WTC11 (cell line): ENCODE measurements at regions not wholly inside any gene's neighbourhood (a gene's known extent, or its start where the extent isn't known, plus 50 kb on each side); places are given as distances from the start of the nearest gene placed in this dataset.
A peak's percentile ranks its signal among the peaks of the same experiment; 100 is the strongest.

Source experiments
- ATAC-seq: fragments of 200-7000 bp; cut with Tn5 transposase; 2 replicates; pipeline ENCODE4 v1.10.0; 2021; ENCODE audit warnings: mild to moderate bottlenecking, moderate library complexity
- CTCF ChIA-PET: fragments of 300-600 bp; sonication (Branson Sonifier 250); formaldehyde crosslinking; loops from one replicate; lab custom pipeline; 2021; ENCODE audit warnings: antibody characterized with exemption; lab: Charles Lee
- POLR2A ChIA-PET: fragments of 350-600 bp; sonication (Branson Sonifier 250); formaldehyde crosslinking; loops from one replicate; lab custom pipeline; 2021; ENCODE audit warnings: antibody characterized with exemption; lab: Charles Lee
- DNase-seq: peaks from one replicate; pipeline ENCODE4 v3.0.0; 2021; ENCODE audit warnings: low spot score
- H3K27ac Mint-ChIP-seq: 2 replicates; pipeline ENCODE4 v1.8.0; 2021; ENCODE audit warnings: mixed read lengths
- H3K27me3 Mint-ChIP-seq: 2 replicates; pipeline ENCODE4 v1.8.0; 2021; ENCODE audit warnings: low read depth, mild to moderate bottlenecking, moderate library complexity, mixed read lengths
- H3K36me3 Mint-ChIP-seq: 2 replicates; pipeline ENCODE4 v1.8.0; 2021; ENCODE audit warnings: mixed read lengths
- H3K4me1 Mint-ChIP-seq: 2 replicates; pipeline ENCODE4 v1.8.0; 2022; ENCODE audit warnings: mixed read lengths
- H3K4me3 Mint-ChIP-seq: 2 replicates; pipeline ENCODE4 v1.8.0; 2021; ENCODE audit warnings: mild to moderate bottlenecking, moderate library complexity, mixed read lengths
- H3K9me3 Mint-ChIP-seq: 2 replicates; pipeline ENCODE4 v1.8.0; 2021; ENCODE audit warnings: mixed read lengths
- ATF6 ChIP-seq: sonication (generic); formaldehyde crosslinking; IDR thresholded peaks from 2 replicates; pipeline ENCODE4 v1.8.1; 2023; ENCODE audit warnings: mild to moderate bottlenecking, missing genetic modification reagents
- CREM ChIP-seq: sonication (generic); formaldehyde crosslinking; IDR thresholded peaks from 2 replicates; pipeline ENCODE4 v1.8.1; 2022; ENCODE audit warnings: mild to moderate bottlenecking, missing genetic modification reagents, moderate library complexity
- ELF4 ChIP-seq: sonication (generic); formaldehyde crosslinking; IDR thresholded peaks from 2 replicates; pipeline ENCODE4 v1.8.1; 2022; ENCODE audit warnings: low read depth, mild to moderate bottlenecking, moderate library complexity, missing genetic modification reagents
- EMX1 ChIP-seq: fragments of 250-450 bp; sonication (Bioruptor Pico); IDR thresholded peaks from 2 replicates; pipeline ENCODE4 v1.8.0; 2021; ENCODE audit warnings: mild to moderate bottlenecking
- HMGA2 ChIP-seq: fragments of 250-450 bp; sonication (Bioruptor Pico); IDR thresholded peaks from 2 replicates; pipeline ENCODE4 v1.4.0; 2021; ENCODE audit warnings: mild to moderate bottlenecking, moderate library complexity
- HMGXB4 ChIP-seq: sonication (generic); formaldehyde crosslinking; IDR thresholded peaks from 2 replicates; pipeline ENCODE4 v1.8.1; 2023; ENCODE audit warnings: mild to moderate bottlenecking, moderate library complexity, missing genetic modification reagents
- KAT7 ChIP-seq: sonication (generic); formaldehyde crosslinking; IDR thresholded peaks from 2 replicates; pipeline ENCODE4 v1.8.1; 2023; ENCODE audit warnings: missing genetic modification reagents, mild to moderate bottlenecking, borderline replicate concordance
- MYBL2 ChIP-seq: sonication (generic); formaldehyde crosslinking; IDR thresholded peaks from 2 replicates; pipeline ENCODE4 v1.8.1; 2023; ENCODE audit warnings: mild to moderate bottlenecking, moderate library complexity, missing genetic modification reagents
- NR2C2 ChIP-seq: sonication (generic); formaldehyde crosslinking; IDR thresholded peaks from 2 replicates; pipeline ENCODE4 v1.8.0; 2022; ENCODE audit warnings: mild to moderate bottlenecking, missing genetic modification reagents
- OVOL2 ChIP-seq: fragments of 250-450 bp; sonication (Bioruptor Pico); IDR thresholded peaks from 2 replicates; pipeline ENCODE4 v1.9.0; 2021; ENCODE audit warnings: mild to moderate bottlenecking, borderline replicate concordance
- PREB ChIP-seq: sonication (generic); formaldehyde crosslinking; IDR thresholded peaks from 2 replicates; pipeline ENCODE4 v1.8.1; 2022; ENCODE audit warnings: mild to moderate bottlenecking, missing genetic modification reagents, moderate library complexity, borderline replicate concordance
- RELA ChIP-seq: sonication (generic); formaldehyde crosslinking; IDR thresholded peaks from 2 replicates; pipeline ENCODE4 v1.8.1; 2022; ENCODE audit warnings: missing genetic modification reagents, mild to moderate bottlenecking, borderline replicate concordance
- TCF7 ChIP-seq: sonication (generic); formaldehyde crosslinking; IDR thresholded peaks from 2 replicates; pipeline ENCODE4 v1.8.0; 2022; ENCODE audit warnings: mild to moderate bottlenecking, low read depth, missing genetic modification reagents, moderate library complexity
- ZNF121 ChIP-seq: sonication (generic); formaldehyde crosslinking; IDR thresholded peaks from 2 replicates; pipeline ENCODE4 v1.8.0; 2023; ENCODE audit warnings: missing genetic modification reagents
- ZNF219 ChIP-seq: sonication (generic); formaldehyde crosslinking; IDR thresholded peaks from 2 replicates; pipeline ENCODE4 v1.8.0; 2023; ENCODE audit warnings: missing genetic modification reagents, mild to moderate bottlenecking, borderline replicate concordance
- ZNF232 ChIP-seq: sonication (generic); formaldehyde crosslinking; IDR thresholded peaks from 2 replicates; pipeline ENCODE4 v1.8.0; 2022; ENCODE audit warnings: mild to moderate bottlenecking, missing genetic modification reagents
- ZNF263 ChIP-seq: sonication (generic); formaldehyde crosslinking; IDR thresholded peaks from 2 replicates; pipeline ENCODE4 v1.8.1; 2022; ENCODE audit warnings: low read depth, mild to moderate bottlenecking, moderate library complexity, missing genetic modification reagents
- ZNF396 ChIP-seq: fragments of 250-450 bp; sonication (Bioruptor Pico); IDR thresholded peaks from 2 replicates; pipeline ENCODE4 v1.8.0; 2021; ENCODE audit warnings: mild to moderate bottlenecking, moderate library complexity, borderline replicate concordance
- TF ChIP-seq, protein P1 (sequence below): sonication (generic); formaldehyde crosslinking; conservative IDR thresholded peaks from 2 replicates; pipeline ENCODE4 v1.8.1; 2023; ENCODE audit warnings: mild to moderate bottlenecking, low read depth, missing genetic modification reagents, moderate library complexity
- TF ChIP-seq, protein P2 (sequence below): sonication (generic); formaldehyde crosslinking; IDR thresholded peaks from 2 replicates; pipeline ENCODE4 v1.8.0; 2022; ENCODE audit warnings: mild to moderate bottlenecking, missing genetic modification reagents
- TF ChIP-seq, protein P3 (sequence below): sonication (generic); formaldehyde crosslinking; IDR thresholded peaks from 2 replicates; pipeline ENCODE4 v1.8.0; 2022; ENCODE audit warnings: mild to moderate bottlenecking, missing genetic modification reagents
- TF ChIP-seq, protein P4 (sequence below): sonication (generic); formaldehyde crosslinking; IDR thresholded peaks from 2 replicates; pipeline ENCODE4 v1.8.0; 2022; ENCODE audit warnings: mild to moderate bottlenecking, missing genetic modification reagents

DNA sequence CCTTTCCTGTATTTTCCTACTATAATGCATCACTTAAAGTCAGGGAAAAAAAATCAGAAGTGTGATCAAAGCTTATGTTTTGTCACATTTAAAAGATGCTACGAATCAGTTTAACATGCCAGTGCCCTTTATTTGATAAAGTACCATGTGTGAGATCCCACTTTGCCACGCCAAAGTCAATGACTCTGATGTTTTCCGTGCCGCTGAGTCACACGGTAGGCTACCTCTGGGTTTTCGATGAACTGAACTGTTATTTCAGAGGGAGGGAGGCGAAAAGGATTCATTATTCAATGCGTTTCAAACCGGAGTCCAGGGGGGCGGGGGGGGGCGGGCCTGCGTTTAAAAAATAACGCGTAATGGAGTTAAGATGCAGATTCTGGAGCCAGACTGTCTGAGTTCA lies 203.0 kb downstream of the ABHD5 start:
- ChIA-PET CTCF (interaction anchor here (1.0 to 1.4 kb wide), 2 partner anchors 38 to 102 kb away, joined by 5 read pairs; no protein-coding TSS in a partner anchor), POLR2A (no interaction called here)
- ATAC-seq (no peak), DNase-seq (no peak)
- no peaks in the 10 kb centered on the region for H3K9me3 Mint-ChIP-seq
- peaks cover 25% of the 10 kb centered on the region for H3K27me3 Mint-ChIP-seq
- TF ChIP-seq ATF6 (CRISPR knock-in tag) = no peak
- TF ChIP-seq RELA = no peak
- no peak for TF ChIP-seq PREB
- TF ChIP-seq HMGXB4 (CRISPR knock-in tag) = no peak
- TF ChIP-seq ZNF232 = no peak
- no peak for TF ChIP-seq MYBL2 (CRISPR knock-in tag)
- TF ChIP-seq EMX1 (CRISPR knock-in tag) = no peak
- no peak for TF ChIP-seq NR2C2 (CRISPR knock-in tag)
- TF ChIP-seq KAT7 (CRISPR knock-in tag) = no peak
- TF ChIP-seq, protein P1, sequence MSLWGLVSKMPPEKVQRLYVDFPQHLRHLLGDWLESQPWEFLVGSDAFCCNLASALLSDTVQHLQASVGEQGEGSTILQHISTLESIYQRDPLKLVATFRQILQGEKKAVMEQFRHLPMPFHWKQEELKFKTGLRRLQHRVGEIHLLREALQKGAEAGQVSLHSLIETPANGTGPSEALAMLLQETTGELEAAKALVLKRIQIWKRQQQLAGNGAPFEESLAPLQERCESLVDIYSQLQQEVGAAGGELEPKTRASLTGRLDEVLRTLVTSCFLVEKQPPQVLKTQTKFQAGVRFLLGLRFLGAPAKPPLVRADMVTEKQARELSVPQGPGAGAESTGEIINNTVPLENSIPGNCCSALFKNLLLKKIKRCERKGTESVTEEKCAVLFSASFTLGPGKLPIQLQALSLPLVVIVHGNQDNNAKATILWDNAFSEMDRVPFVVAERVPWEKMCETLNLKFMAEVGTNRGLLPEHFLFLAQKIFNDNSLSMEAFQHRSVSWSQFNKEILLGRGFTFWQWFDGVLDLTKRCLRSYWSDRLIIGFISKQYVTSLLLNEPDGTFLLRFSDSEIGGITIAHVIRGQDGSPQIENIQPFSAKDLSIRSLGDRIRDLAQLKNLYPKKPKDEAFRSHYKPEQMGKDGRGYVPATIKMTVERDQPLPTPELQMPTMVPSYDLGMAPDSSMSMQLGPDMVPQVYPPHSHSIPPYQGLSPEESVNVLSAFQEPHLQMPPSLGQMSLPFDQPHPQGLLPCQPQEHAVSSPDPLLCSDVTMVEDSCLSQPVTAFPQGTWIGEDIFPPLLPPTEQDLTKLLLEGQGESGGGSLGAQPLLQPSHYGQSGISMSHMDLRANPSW (CRISPR knock-in tag) = no peak
- TF ChIP-seq ZNF121 (CRISPR knock-in tag) = no peak
- no peaks in the 10 kb centered on the region for H3K36me3 Mint-ChIP-seq
- H3K4me1 Mint-ChIP-seq = peaks cover 30% of the 10 kb centered on the region
- H3K4me3 Mint-ChIP-seq = peak overlapping the region; percentile 66
- no peak overlapping the region for H3K27ac Mint-ChIP-seq

GRCh38 chr3:43894176-43895049 lies 203.7 kb downstream of the ABHD5 start:
- Mint-ChIP-seq H3K36me3 (no peaks in the 10 kb centered on the region), H3K4me1 (peaks cover 30% of the 10 kb centered on the region), H3K27ac (peak overlapping the region; percentile 51; the same call in 1 of the 2 replicates), H3K9me3 (no peaks in the 10 kb centered on the region), H3K4me3 (peak overlapping the region; percentile 66), H3K27me3 (peaks cover 25% of the 10 kb centered on the region)
- ChIA-PET CTCF (interaction anchor here (1.0 to 1.4 kb wide), 2 partner anchors 39 to 101 kb away, joined by 5 read pairs; no protein-coding TSS in a partner anchor), POLR2A (no interaction called here)
- ATAC-seq (peak; percentile 93), DNase-seq (peak; percentile 75)
- TF ChIP-seq ZNF396 (CRISPR knock-in tag) (no peak), OVOL2 (no peak), ZNF263 (CRISPR knock-in tag) (0 out of 2 replicates have a peak, but pooled peaks have one; percentile 42), ELF4 (CRISPR knock-in tag) (no peak), KAT7 (CRISPR knock-in tag) (peak; percentile 36; the same call in 1 of the 2 replicates), ZNF232 (0 out of 2 replicates have a peak, but pooled peaks have one; percentile 37), ZNF219 (0 out of 2 replicates have a peak, but pooled peaks have one; percentile 41), TCF7 (CRISPR knock-in tag) (no peak), RELA (peak; percentile 12; the same call in 1 of the 2 replicates), CREM (CRISPR knock-in tag) (0 out of 2 replicates have a peak, but pooled peaks have one; percentile 66), HMGA2 (CRISPR knock-in tag) (no peak)
- TF ChIP-seq, protein P2, sequence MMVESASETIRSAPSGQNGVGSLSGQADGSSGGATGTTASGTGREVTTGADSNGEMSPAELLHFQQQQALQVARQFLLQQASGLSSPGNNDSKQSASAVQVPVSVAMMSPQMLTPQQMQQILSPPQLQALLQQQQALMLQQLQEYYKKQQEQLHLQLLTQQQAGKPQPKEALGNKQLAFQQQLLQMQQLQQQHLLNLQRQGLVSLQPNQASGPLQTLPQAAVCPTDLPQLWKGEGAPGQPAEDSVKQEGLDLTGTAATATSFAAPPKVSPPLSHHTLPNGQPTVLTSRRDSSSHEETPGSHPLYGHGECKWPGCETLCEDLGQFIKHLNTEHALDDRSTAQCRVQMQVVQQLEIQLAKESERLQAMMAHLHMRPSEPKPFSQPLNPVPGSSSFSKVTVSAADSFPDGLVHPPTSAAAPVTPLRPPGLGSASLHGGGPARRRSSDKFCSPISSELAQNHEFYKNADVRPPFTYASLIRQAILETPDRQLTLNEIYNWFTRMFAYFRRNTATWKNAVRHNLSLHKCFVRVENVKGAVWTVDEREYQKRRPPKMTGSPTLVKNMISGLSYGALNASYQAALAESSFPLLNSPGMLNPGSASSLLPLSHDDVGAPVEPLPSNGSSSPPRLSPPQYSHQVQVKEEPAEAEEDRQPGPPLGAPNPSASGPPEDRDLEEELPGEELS = peak; percentile 79
- TF ChIP-seq, protein P3, sequence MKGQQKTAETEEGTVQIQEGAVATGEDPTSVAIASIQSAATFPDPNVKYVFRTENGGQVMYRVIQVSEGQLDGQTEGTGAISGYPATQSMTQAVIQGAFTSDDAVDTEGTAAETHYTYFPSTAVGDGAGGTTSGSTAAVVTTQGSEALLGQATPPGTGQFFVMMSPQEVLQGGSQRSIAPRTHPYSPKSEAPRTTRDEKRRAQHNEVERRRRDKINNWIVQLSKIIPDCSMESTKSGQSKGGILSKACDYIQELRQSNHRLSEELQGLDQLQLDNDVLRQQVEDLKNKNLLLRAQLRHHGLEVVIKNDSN = peak; percentile 77; the same call in 1 of the 2 replicates
- TF ChIP-seq, protein P4, sequence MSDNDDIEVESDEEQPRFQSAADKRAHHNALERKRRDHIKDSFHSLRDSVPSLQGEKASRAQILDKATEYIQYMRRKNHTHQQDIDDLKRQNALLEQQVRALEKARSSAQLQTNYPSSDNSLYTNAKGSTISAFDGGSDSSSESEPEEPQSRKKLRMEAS (CRISPR knock-in tag) = peak; percentile 96
